GM18870 (cell line): ENCODE measurements at regions not wholly inside any gene's neighbourhood (a gene's known extent, or its start where the extent isn't known, plus 50 kb on each side); places are given as distances from the start of the nearest gene placed in this dataset.

Source experiments
- ATAC-seq: cut with Tn5 transposase; IDR thresholded peaks from one replicate; pipeline ENCODE4 v1.9.1; 2021; ENCODE audit warnings: moderate library complexity; ENCODE audit not compliant: unreplicated experiment

DNA sequence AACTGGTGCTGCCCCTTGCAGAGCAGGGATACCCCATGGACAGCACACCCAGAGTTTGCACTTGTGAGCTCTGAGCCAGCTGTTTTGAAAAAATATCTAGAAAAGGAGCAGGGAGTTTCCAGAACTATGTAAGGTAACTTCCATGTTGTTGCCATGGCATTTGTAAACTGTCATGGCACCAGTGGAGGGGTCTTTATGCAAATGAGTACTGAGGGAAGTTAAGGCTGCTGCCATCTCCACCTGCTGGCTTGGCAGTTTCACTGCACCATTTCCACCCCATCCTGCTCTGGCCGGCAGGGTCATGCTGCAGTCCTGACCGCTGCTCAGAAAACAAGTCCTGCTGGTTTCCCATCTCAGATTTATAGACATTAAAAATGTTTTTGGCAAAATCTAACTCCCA lies 52.3 kb upstream of the SNTG2 start:
- peak; percentile 65 for ATAC-seq

GRCh38 chr2:897091-897490 lies 53.6 kb upstream of the SNTG2 start:
- no peak for ATAC-seq

DNA sequence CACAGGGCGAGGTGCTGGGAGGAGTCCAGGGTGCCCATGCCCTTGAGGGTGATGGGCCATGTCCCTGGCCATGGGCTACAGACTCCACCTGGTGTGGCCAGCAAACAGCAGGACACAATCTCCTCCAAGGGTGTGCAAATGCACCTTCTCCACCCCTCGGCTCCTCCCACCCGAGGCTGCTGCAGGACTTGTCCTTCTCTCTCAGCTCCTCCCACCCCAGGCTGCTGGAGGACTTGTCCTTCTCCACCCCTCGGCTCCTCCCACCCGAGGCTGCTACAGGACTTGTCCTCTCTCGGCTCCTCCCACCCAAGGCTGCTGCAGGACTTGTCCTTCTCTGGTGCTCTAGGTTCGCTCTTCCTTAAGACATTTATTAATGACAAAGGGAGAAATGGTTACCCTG lies 57.3 kb upstream of the SNTG2 start:
- no peak for ATAC-seq

DNA sequence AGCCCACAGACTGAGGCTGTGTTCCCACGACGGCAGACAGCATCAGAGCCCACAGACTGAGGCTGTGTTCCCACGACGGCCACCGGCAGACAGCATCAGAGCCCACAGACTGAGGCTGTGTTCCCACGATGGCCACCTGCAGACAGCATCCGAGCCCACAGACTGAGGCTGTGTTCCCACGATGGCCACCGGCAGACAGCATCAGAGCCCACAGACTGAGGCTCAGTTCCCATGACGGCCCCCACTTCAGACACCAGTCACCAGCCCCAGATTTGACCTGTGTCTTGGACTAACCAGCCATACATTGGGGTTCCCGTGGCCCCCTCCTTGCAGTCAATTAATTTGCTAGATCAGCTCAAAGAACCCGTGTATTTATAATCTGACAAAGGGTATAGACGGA lies 57.8 kb upstream of the SNTG2 start:
- no peak for ATAC-seq

DNA sequence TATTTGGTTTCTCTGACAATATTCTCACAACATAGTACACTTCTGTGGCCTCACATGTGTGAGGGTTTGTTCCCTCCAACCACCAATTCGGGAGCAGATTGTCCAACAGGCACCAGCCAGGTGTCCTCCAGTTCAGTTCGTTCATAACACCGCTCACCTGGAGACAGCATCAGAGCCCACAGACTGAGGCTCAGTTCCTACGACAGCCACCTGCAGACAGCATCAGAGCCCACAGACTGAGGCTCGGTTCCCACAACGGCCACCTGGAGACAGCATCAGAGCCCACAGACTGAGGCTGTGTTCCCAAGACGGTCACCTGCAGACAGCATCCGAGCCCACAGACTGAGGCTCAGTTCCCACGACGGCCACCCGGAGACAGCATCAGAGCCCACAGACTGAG lies 58.2 kb upstream of the SNTG2 start:
- ATAC-seq = no peak

DNA sequence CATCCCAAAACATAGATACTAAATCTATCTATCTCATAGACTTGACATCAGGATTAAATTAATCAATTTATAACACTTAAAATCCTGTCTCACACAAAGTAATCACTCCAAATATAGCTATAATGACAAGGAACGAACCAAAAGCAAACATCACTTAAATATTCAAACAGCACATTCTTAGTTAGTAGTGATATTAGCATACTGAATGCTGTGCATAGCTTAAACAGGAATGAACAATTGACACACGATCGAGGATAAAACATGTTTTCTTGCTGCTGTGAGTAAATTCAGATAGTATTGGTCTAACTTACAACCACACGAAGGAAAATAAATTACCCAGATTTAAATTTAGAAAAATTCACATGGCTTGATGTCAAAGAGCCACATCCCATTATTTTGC lies 58.9 kb upstream of the SNTG2 start:
- ATAC-seq = no peak

GRCh38 chr2:890791-891190 lies 59.9 kb upstream of the SNTG2 start:
- no peak for ATAC-seq

DNA sequence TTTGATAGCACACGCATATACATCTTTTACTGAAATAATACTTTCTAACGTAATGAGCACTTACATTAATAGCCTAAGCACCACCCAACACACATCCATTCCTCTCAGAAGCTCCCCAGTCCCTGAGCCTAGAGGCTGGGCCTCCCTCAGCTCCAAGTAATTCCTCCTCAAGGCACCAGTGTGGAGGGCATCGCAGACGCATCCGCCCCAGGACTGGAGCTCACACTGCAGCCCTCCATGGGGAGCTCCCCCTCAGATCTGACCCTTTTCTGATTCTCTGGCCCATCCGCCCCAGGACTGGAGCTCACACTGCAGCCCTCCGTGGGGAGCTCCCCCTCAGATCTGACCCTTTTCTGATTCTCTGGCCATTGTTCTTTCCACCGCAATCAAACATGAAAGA lies 60.4 kb upstream of the SNTG2 start:
- no peak for ATAC-seq

GRCh38 chr2:888906-889566 lies 61.6 kb upstream of the SNTG2 start:
- no peak for ATAC-seq

DNA sequence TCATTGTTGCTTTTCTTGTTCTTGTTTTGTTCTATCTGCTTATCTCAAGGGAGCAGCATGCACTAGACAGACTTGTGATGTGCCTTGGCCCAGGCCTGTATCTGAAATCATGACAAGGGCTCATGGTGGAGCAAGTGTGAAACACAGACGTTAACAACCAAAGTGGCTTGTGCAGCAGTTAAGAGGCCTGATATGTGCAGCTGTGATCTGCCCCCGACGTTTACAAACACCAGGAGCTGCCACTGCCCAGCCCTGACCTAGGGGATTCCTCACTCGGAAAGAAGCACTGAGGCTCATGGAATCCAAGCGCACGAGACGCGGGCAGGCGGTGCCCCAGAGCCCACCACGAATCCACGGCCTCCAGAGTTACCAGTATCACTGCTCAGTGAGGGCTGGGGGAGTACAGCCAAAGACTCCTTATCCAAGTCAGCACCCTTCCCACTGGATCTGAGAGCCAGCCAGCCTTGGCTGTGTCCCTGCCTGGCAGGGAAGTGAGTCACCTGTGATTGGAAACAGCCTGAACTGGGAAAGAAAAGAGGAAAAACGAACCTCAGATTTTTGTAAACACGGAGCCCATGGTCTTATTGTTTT lies 62.3 kb upstream of the SNTG2 start:
- ATAC-seq = no peak

GRCh38 chr2:887639-888038 lies 63.0 kb upstream of the SNTG2 start:
- no peak for ATAC-seq

DNA sequence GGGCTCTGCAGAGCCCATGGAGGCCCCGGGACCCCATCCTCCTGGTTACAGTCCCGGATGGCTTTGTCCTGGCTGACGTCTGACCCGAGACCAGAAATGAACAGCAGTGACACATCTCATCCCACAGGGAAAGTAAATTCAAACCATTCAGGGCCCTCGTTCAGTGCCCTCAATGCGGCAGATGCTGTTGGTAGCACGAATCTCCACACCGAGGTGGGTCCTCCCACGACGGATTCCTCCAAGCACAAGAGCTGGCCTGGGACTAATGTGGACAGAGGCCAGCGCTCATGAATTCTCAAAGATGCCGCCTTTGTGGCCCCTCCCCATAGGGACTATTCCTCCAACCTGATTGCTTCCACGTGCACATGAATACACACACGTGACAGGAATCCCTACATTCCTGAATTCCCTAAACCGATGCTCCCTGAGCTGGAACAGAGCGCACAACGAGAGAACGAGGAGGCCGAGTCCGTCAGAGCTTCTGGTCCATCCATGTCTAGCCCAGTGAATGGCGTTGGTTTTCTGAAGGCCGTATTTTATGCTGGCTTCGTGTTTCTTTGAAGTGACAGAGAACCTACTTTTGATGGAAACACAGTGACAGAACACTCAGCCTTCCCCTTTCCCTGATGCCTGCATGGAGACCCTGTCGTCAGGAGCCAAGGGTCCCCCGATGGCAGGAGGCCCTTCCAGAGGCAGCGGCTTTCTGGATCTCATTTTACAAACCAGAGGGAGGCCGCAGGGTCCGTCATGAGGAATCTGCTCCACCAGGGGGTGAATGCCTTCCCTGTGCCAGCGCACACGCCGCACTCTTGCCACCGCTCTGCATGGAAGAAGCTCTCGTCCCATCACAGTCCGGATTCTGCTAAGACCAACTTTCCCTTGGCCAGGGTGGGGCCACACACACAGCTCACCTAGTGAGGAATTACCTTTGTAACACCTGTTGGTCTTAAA lies 64.3 kb upstream of the SNTG2 start:
- no peak for ATAC-seq

- no peak for ATAC-seq
These were observed 65.2 kb upstream of the SNTG2 start for GRCh38 chr2:885230-886071.

GRCh38 chr2:883803-884748 lies 66.6 kb upstream of the SNTG2 start:
- ATAC-seq = no peak

- ATAC-seq = no peak
These were observed 67.3 kb upstream of the SNTG2 start for GRCh38 chr2:883260-883802.

DNA sequence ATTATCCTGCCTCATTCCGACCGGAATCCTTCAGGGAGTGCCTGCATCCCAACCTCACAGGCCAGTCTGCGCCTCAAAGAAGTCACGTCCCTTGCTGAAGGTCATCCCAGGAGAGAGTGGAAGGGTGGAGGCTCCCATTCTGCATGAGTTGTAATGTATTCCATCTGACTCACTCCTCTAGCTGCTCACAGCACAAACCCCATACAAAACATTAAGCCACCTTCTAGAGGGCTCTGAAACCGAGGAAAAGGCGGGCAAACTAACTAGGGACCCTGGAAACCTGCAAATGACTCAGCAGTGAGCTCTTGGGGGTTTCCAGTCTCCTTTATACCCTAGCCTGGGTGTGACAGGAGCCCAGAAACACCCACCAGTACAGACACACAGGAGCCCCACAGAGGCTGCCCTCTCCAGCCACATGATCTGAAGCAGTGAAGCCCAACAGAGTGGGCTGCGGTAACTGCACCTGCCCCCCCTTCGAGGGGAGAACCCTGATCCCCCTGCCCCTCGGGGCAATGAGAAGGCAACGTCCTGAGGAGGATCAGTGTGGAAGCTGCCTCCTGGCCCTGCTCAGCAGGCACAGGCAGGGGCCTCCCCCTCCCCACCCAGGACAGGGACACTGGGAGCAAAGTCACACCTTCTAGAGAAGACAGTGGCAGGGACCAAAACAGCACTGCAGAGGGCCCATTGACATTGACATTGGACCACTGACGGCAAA lies 69.3 kb upstream of the SNTG2 start:
- ATAC-seq = peak; percentile 82

DNA sequence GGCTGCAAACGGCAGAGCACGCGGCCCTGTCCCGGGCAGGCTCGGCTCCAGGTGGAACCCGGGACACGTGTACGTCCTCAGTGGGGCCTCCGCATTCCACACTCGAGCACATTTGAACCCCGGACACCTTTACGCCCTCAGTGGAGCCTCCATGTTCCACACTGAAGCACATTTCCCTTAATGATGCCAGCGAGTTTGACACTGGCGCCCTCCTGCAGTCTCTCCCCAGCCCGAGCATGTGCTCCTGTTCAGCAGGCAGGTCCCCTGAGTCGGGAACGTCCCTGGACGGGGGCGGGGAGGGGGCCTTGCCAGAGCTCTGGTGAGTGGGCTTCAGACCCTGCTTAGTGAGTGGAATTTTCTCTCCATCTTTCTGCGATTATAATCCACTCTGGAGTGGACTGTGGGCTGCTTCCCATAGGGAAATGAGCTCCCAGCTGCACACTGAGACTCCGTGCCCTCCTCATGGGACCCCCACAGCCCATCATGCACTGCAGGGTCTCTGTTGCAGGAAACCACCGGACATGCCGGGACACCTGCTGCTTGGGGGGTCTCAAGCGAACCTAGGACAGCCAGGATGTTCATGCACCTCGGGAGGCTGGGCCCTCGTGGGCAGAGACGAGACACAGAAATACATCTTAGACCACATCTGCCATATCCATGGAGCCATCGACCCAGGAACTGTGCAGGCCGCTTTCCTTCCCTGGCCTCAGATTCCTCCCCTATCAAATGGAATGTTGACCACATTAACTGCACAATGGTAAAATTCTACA lies 70.3 kb upstream of the SNTG2 start:
- no peak for ATAC-seq

DNA sequence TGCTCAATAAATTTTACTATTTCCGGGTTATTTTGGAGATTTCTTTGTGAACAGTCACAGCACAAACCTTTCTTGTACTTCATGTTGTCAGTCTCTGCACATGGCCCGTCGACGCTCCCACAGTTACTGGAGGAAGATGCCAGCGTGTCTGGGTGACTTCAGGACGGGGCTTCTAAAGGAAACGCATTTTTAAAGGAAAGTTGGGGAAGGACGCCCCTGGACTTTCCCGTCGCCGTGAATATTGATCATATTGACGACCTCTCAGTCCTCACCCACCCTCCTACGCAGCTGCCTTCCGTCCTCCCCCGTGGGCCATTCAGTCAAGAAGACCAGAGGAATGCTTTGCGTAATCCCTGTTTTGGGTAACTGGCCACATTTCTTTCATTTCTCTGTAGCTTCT lies 71.1 kb upstream of the SNTG2 start:
- no peak for ATAC-seq
